ENCODE measurements at regions not wholly inside any gene's neighbourhood (a gene's known extent, or its start where the extent isn't known, plus 50 kb on each side); places are given as distances from the start of the nearest gene placed in this dataset.
"Not testable (repeated sequence)": the region's sequence is repeated elsewhere in the genome, so short reads cannot be mapped to it uniquely, and the experiment has no call there.

GRCh38 chr7:69110450-69111050 is 487.7 kb upstream of the AUTS2 start:
- TF ChIP-seq EZH2phosphoT487 (IDR thresholded peaks at IDR 0.05; ENCODE audit: borderline replicate concordance, low read length) (no peak), CTCF (IDR thresholded peaks at IDR 0.05; ENCODE audit: low read depth, low read length, poor library complexity, severe bottlenecking) (no peak)

DNA sequence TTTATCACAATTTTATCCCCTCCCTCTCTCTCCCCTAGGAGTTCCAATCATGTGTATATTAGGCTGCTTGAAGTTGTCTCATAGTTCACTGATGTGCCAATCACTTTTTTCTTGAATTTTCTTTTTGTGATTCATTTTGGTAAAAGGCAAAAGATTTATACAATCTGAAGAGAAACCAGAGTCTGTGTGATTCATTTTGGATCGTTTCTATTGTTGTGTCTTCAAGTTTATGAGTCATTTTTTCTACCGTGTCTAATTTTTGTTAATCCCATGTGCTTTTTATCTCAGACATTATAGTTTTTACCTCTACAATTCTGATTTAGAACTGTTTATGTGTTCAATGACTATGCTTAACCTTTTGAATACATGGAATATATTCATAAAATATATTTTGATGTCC is 483.9 kb upstream of the AUTS2 start:
- no peaks in the 10 kb centered on the region for H3F3A ChIP-seq (ENCODE audit: control insufficient read depth, insufficient read depth)
- H3K4me3 ChIP-seq (ENCODE audit: low read length), result no peak overlapping the region
- no peak for TF ChIP-seq EZH2phosphoT487 (IDR thresholded peaks at IDR 0.05; ENCODE audit: borderline replicate concordance, low read length)
- no peak for TF ChIP-seq CTCF (IDR thresholded peaks at IDR 0.05; ENCODE audit: low read depth, low read length, poor library complexity, severe bottlenecking)
- H3K79me2 ChIP-seq (ENCODE audit: control insufficient read depth, low read length), result no peaks in the 10 kb centered on the region
- no peaks in the 10 kb centered on the region for H3K9me3 ChIP-seq (ENCODE audit: control insufficient read depth, insufficient read depth, low read length)
- H3K27ac ChIP-seq (ENCODE audit: low read depth, low read length), result no peak overlapping the region
- no peaks in the 10 kb centered on the region for H4K20me1 ChIP-seq (ENCODE audit: control insufficient read depth, insufficient read depth, low read depth, low read length)
- peaks cover 4% of the 10 kb centered on the region; the same call in 1 of the 2 replicates for H3K27me3 ChIP-seq (ENCODE audit: control insufficient read depth, low read length)
- H3K9me2 ChIP-seq (replicated peaks; ENCODE audit: control insufficient read depth, low read length), result no peaks in the 10 kb centered on the region; the same call in 1 of the 2 replicates
- no peak overlapping the region for H3K4me2 ChIP-seq (ENCODE audit: low read length)
- H3K4me1 ChIP-seq (ENCODE audit: control insufficient read depth, low read length), result no peaks in the 10 kb centered on the region
- H3K36me3 ChIP-seq (ENCODE audit: control insufficient read depth, low read length), result no peaks in the 10 kb centered on the region

More at GRCh38 chr7:69110450-69111050, 487.7 kb upstream of the AUTS2 start:
- Histone ChIP-seq H3K9me3 (ENCODE audit: control insufficient read depth, insufficient read depth, low read length) (no peaks in the 10 kb centered on the region), H3F3A (ENCODE audit: control insufficient read depth, insufficient read depth) (no peaks in the 10 kb centered on the region), H3K4me2 (ENCODE audit: low read length) (no peak overlapping the region), H3K27ac (ENCODE audit: low read depth, low read length) (no peak overlapping the region), H3K4me3 (ENCODE audit: low read length) (no peak overlapping the region), H3K36me3 (ENCODE audit: control insufficient read depth, low read length) (no peaks in the 10 kb centered on the region), H3K9me2 (replicated peaks; ENCODE audit: control insufficient read depth, low read length) (no peaks in the 10 kb centered on the region; the same call in 1 of the 2 replicates), H3K27me3 (ENCODE audit: control insufficient read depth, low read length) (peaks cover 4% of the 10 kb centered on the region; the same call in 1 of the 2 replicates), H4K20me1 (ENCODE audit: control insufficient read depth, insufficient read depth, low read depth, low read length) (no peaks in the 10 kb centered on the region), H3K79me2 (ENCODE audit: control insufficient read depth, low read length) (no peaks in the 10 kb centered on the region), H3K4me1 (ENCODE audit: control insufficient read depth, low read length) (no peaks in the 10 kb centered on the region)

DNA sequence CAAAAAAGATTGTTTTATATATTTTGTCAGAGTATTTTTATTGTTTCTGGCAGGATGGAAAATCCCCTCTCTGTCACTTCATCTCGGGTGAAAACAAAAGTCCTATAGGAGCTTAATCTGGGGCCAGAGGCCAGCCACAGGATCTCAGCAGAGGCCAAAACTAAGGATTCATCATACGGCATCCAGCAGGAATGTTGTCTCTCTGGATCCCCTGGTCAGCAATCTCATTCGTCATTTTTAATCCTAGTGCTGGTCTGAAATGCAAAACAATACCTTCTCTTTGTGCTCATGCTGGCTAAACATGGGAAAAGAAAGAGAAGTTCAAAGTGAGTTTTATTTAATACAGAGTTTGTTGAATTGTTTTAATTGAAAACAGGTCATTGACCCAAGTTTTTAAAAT is 482.5 kb upstream of the AUTS2 start:
- no peak overlapping the region for H3K4me2 ChIP-seq (ENCODE audit: low read length)
- peaks cover 4% of the 10 kb centered on the region; the same call in 1 of the 2 replicates for H3K27me3 ChIP-seq (ENCODE audit: control insufficient read depth, low read length)
- no peak overlapping the region for H3K4me3 ChIP-seq (ENCODE audit: low read length)
- no peaks in the 10 kb centered on the region for H3K36me3 ChIP-seq (ENCODE audit: control insufficient read depth, low read length)
- no peaks in the 10 kb centered on the region; the same call in 1 of the 2 replicates for H3K9me2 ChIP-seq (replicated peaks; ENCODE audit: control insufficient read depth, low read length)
- no peak overlapping the region for H3K27ac ChIP-seq (ENCODE audit: low read depth, low read length)
- H3F3A ChIP-seq (ENCODE audit: control insufficient read depth, insufficient read depth), result no peaks in the 10 kb centered on the region
- no peaks in the 10 kb centered on the region for H3K9me3 ChIP-seq (ENCODE audit: control insufficient read depth, insufficient read depth, low read length)
- no peaks in the 10 kb centered on the region for H3K79me2 ChIP-seq (ENCODE audit: control insufficient read depth, low read length)
- TF ChIP-seq EZH2phosphoT487 (IDR thresholded peaks at IDR 0.05; ENCODE audit: borderline replicate concordance, low read length), result no peak
- TF ChIP-seq CTCF (IDR thresholded peaks at IDR 0.05; ENCODE audit: low read depth, low read length, poor library complexity, severe bottlenecking), result no peak
- H4K20me1 ChIP-seq (ENCODE audit: control insufficient read depth, insufficient read depth, low read depth, low read length), result no peaks in the 10 kb centered on the region
- H3K4me1 ChIP-seq (ENCODE audit: control insufficient read depth, low read length), result no peaks in the 10 kb centered on the region

GRCh38 chr7:69116196-69116595 is 482.1 kb upstream of the AUTS2 start:
- H3K27me3 ChIP-seq (ENCODE audit: control insufficient read depth, low read length); H3K4me1 ChIP-seq (ENCODE audit: control insufficient read depth, low read length); H4K20me1 ChIP-seq (ENCODE audit: control insufficient read depth, insufficient read depth, low read depth, low read length); H3K27ac ChIP-seq (ENCODE audit: low read depth, low read length); H3K9me2 ChIP-seq (replicated peaks; ENCODE audit: control insufficient read depth, low read length); H3K9me3 ChIP-seq (ENCODE audit: control insufficient read depth, insufficient read depth, low read length); H3K79me2 ChIP-seq (ENCODE audit: control insufficient read depth, low read length); H3K4me2 ChIP-seq (ENCODE audit: low read length); H3K4me3 ChIP-seq (ENCODE audit: low read length); H3K36me3 ChIP-seq (ENCODE audit: control insufficient read depth, low read length); H3F3A ChIP-seq (ENCODE audit: control insufficient read depth, insufficient read depth): not testable (repeated sequence)

Data from DOHH2 (cell line).